ENCODE measurements at regions not wholly inside any gene's neighbourhood (a gene's known extent, or its start where the extent isn't known, plus 50 kb on each side); places are given as distances from the start of the nearest gene placed in this dataset.

DNA sequence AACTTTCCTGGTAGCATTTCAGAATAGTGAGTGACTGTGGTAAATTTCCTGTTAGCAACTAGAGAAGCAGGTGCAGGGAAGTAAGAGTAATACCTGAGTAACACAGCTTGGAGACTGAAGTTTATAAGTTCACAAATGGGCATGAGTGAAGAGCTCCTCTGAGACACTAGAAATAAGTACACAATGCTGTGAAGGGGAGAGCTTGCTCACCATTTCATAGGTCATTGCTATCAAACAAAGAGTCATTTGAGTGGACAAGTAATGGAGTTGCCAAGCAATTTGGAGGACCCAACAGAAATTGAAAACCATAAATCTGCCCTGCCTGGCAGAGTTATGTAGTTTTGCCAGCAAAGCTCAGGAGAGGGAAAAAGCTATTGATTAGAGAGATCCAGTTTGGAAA, 523.6 kb downstream of the TRAM1L1 start:
- TF ChIP-seq CTCF (IDR thresholded peaks at IDR 0.05; ENCODE audit: insufficient read depth, low read length) (no peak), SPI1 (IDR thresholded peaks at IDR 0.05; ENCODE audit: borderline replicate concordance, low read depth) (no peak), POLR2AphosphoS5 (IDR thresholded peaks at IDR 0.05; ENCODE audit: low read depth) (no peak), GABPA (IDR thresholded peaks at IDR 0.05; ENCODE audit: low read depth) (no peak)
- TF ChIP-seq, protein P1, sequence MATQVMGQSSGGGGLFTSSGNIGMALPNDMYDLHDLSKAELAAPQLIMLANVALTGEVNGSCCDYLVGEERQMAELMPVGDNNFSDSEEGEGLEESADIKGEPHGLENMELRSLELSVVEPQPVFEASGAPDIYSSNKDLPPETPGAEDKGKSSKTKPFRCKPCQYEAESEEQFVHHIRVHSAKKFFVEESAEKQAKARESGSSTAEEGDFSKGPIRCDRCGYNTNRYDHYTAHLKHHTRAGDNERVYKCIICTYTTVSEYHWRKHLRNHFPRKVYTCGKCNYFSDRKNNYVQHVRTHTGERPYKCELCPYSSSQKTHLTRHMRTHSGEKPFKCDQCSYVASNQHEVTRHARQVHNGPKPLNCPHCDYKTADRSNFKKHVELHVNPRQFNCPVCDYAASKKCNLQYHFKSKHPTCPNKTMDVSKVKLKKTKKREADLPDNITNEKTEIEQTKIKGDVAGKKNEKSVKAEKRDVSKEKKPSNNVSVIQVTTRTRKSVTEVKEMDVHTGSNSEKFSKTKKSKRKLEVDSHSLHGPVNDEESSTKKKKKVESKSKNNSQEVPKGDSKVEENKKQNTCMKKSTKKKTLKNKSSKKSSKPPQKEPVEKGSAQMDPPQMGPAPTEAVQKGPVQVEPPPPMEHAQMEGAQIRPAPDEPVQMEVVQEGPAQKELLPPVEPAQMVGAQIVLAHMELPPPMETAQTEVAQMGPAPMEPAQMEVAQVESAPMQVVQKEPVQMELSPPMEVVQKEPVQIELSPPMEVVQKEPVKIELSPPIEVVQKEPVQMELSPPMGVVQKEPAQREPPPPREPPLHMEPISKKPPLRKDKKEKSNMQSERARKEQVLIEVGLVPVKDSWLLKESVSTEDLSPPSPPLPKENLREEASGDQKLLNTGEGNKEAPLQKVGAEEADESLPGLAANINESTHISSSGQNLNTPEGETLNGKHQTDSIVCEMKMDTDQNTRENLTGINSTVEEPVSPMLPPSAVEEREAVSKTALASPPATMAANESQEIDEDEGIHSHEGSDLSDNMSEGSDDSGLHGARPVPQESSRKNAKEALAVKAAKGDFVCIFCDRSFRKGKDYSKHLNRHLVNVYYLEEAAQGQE (IDR thresholded peaks at IDR 0.05; ENCODE audit: insufficient replicate concordance, low read depth): no peak
- Histone ChIP-seq H3K27me3 (ENCODE audit: insufficient read depth, poor library complexity, severe bottlenecking) (no peaks in the 10 kb centered on the region), H3K27ac (replicated peaks) (no peak overlapping the region), H3K4me3 (replicated peaks; ENCODE audit: insufficient read depth, low read length) (no peak overlapping the region)
- DNase-seq (ENCODE audit: low read depth in 1 of 2, low spot score in 1 of 2): no peak

DNA sequence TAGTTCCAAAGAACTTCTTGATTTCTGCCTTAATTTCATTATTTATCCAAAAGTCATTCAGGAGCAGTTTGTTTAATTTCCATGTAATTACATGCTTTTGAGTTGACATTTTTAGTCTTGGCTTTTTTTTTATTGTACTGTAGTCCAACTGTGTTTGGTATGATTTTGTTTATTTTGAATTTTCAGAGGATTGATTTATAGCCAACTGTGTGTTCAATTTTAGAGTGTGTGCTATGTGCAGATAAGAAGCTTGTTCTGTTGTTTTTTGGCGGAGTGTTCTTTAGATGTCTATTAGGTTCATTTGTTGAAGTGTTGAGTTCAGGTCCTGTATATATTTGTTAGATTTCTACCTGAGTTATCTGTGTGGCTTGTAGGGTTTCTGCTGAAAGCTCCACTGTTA, 533.6 kb downstream of the TRAM1L1 start:
- Histone ChIP-seq H3K27ac (replicated peaks) (no peak overlapping the region), H3K27me3 (ENCODE audit: insufficient read depth, poor library complexity, severe bottlenecking) (no peaks in the 10 kb centered on the region), H3K4me3 (replicated peaks; ENCODE audit: insufficient read depth, low read length) (no peak overlapping the region)
- TF ChIP-seq POLR2AphosphoS5 (IDR thresholded peaks at IDR 0.05; ENCODE audit: low read depth) (no peak), SPI1 (IDR thresholded peaks at IDR 0.05; ENCODE audit: borderline replicate concordance, low read depth) (no peak), GABPA (IDR thresholded peaks at IDR 0.05; ENCODE audit: low read depth) (no peak), CTCF (IDR thresholded peaks at IDR 0.05; ENCODE audit: insufficient read depth, low read length) (no peak)
- TF ChIP-seq, protein P1 (IDR thresholded peaks at IDR 0.05; ENCODE audit: insufficient replicate concordance, low read depth): no peak
- no peak for DNase-seq (ENCODE audit: low read depth in 1 of 2, low spot score in 1 of 2)

- Histone ChIP-seq H3K27me3 (ENCODE audit: insufficient read depth, poor library complexity, severe bottlenecking) (no peaks in the 10 kb centered on the region), H3K4me3 (replicated peaks; ENCODE audit: insufficient read depth, low read length) (no peak overlapping the region), H3K27ac (replicated peaks) (no peak overlapping the region)
- TF ChIP-seq GABPA (IDR thresholded peaks at IDR 0.05; ENCODE audit: low read depth) (no peak), CTCF (IDR thresholded peaks at IDR 0.05; ENCODE audit: insufficient read depth, low read length) (no peak), POLR2AphosphoS5 (IDR thresholded peaks at IDR 0.05; ENCODE audit: low read depth) (no peak), SPI1 (IDR thresholded peaks at IDR 0.05; ENCODE audit: borderline replicate concordance, low read depth) (no peak)
- TF ChIP-seq, protein P1 (IDR thresholded peaks at IDR 0.05; ENCODE audit: insufficient replicate concordance, low read depth): no peak
- no peak for DNase-seq (ENCODE audit: low read depth in 1 of 2, low spot score in 1 of 2)
Observed at GRCh38 chr4:116547632-116548031, 537.7 kb downstream of the TRAM1L1 start.

All from HL-60 (cell line).